SK-N-SH (cell line): ENCODE measurements at regions not wholly inside any gene's neighbourhood (a gene's known extent, or its start where the extent isn't known, plus 50 kb on each side); places are given as distances from the start of the nearest gene placed in this dataset.

ENCODE experiments used
- EZH2phosphoT487 ChIP-seq: fragments of 200-600 bp; sonication (generic); IDR thresholded peaks from 2 replicates; pipeline ENCODE4 v1.6.1; 2017; ENCODE audit warnings: low read depth, mixed run types, mild to moderate bottlenecking, antibody characterized with exemption, moderate library complexity, borderline replicate concordance
- GATA2 ChIP-seq: sonication (generic); formaldehyde crosslinking; IDR thresholded peaks from 2 replicates; pipeline ENCODE4 v1.5.0; 2020; ENCODE audit warnings: mild to moderate bottlenecking, missing genetic modification reagents
- JUND ChIP-seq: IDR thresholded peaks from 2 replicates; pipeline ENCODE4 v1.4.0; 2012
- NFIC ChIP-seq: IDR thresholded peaks from 2 replicates; pipeline ENCODE4 v1.4.0; 2012; ENCODE audit warnings: borderline replicate concordance
- YY1 ChIP-seq: IDR thresholded peaks from 2 replicates; pipeline ENCODE4 v1.4.0; 2012; ENCODE audit warnings: low read depth, mild to moderate bottlenecking
- TF ChIP-seq, protein P1 (sequence below): IDR thresholded peaks from 2 replicates; pipeline ENCODE4 v1.4.0; 2012; ENCODE audit warnings: low read depth, borderline replicate concordance

DNA sequence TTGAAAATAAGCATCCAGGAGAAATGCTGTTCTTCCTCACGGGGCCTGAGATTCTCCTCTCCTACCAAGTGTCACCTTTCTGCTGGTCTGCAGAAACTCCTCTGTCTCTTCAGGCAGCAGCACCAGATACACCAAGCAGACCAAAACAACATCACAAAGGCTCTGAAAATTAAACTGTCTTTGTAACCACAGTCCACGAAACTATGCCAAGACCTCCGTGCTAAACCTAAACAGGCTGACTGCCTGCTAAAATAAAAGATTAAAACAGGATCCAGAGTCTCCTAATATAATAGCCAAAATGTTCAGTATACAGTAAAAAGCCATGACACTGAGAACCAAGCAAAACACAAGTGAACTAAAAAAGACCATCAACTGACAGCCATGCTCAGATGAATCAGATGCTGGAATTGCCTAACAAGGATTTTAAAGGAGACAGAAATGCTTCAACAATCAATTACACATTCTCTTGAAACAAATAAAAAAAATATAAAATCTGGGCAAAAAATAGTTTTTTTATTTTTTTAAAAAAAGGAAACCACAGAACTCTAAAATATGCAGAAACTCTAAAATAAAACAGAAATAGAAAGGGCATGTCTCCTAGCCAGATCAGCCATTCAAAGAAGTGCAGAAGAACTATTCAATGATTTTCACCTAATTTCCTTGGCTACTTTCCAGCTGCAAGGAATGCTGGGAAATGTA is 50.3 kb upstream of the TOX3 start:
- TF ChIP-seq EZH2phosphoT487 (no peak), JUND (no peak), YY1 (no peak), NFIC (no peak), GATA2 (CRISPR knock-in tag) (no peak)
- TF ChIP-seq, protein P1, sequence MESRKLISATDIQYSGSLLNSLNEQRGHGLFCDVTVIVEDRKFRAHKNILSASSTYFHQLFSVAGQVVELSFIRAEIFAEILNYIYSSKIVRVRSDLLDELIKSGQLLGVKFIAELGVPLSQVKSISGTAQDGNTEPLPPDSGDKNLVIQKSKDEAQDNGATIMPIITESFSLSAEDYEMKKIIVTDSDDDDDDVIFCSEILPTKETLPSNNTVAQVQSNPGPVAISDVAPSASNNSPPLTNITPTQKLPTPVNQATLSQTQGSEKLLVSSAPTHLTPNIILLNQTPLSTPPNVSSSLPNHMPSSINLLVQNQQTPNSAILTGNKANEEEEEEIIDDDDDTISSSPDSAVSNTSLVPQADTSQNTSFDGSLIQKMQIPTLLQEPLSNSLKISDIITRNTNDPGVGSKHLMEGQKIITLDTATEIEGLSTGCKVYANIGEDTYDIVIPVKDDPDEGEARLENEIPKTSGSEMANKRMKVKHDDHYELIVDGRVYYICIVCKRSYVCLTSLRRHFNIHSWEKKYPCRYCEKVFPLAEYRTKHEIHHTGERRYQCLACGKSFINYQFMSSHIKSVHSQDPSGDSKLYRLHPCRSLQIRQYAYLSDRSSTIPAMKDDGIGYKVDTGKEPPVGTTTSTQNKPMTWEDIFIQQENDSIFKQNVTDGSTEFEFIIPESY, result no peak
